ENCODE measurements at regions not wholly inside any gene's neighbourhood (a gene's known extent, or its start where the extent isn't known, plus 50 kb on each side); places are given as distances from the start of the nearest gene placed in this dataset.

GRCh38 chr2:33762636-33763035 is 163.5 kb upstream of the FAM98A start:
- Histone ChIP-seq H3K36me3 (ENCODE audit: control insufficient read depth, insufficient read depth, low read length) (no peaks in the 10 kb centered on the region), H3K4me3 (replicated peaks; ENCODE audit: low read depth, low read length) (no peak overlapping the region), H3K27me3 (replicated peaks; ENCODE audit: control insufficient read depth, insufficient read depth, low read length) (no peaks in the 10 kb centered on the region)
- DNase-seq (ENCODE audit: extremely low read depth, insufficient read length) = no peak
- TF ChIP-seq CTCF (IDR thresholded peaks at IDR 0.05; ENCODE audit: insufficient read depth, low read length, poor library complexity, severe bottlenecking) = no peak

- H3K4me3 ChIP-seq (replicated peaks; ENCODE audit: low read depth, low read length) = no peak overlapping the region
- no peak for TF ChIP-seq CTCF (IDR thresholded peaks at IDR 0.05; ENCODE audit: insufficient read depth, low read length, poor library complexity, severe bottlenecking)
- DNase-seq (ENCODE audit: extremely low read depth, insufficient read length) = no peak
- no peaks in the 10 kb centered on the region for H3K36me3 ChIP-seq (ENCODE audit: control insufficient read depth, insufficient read depth, low read length)
- no peaks in the 10 kb centered on the region for H3K27me3 ChIP-seq (replicated peaks; ENCODE audit: control insufficient read depth, insufficient read depth, low read length)
Observed at GRCh38 chr2:33746208-33746800, 147.2 kb upstream of the FAM98A start.

- DNase-seq (ENCODE audit: extremely low read depth, insufficient read length) = no peak
- no peaks in the 10 kb centered on the region for H3K36me3 ChIP-seq (ENCODE audit: control insufficient read depth, insufficient read depth, low read length)
- H3K27me3 ChIP-seq (replicated peaks; ENCODE audit: control insufficient read depth, insufficient read depth, low read length) = no peaks in the 10 kb centered on the region
- TF ChIP-seq CTCF (IDR thresholded peaks at IDR 0.05; ENCODE audit: insufficient read depth, low read length, poor library complexity, severe bottlenecking) = no peak
- no peak overlapping the region for H3K4me3 ChIP-seq (replicated peaks; ENCODE audit: low read depth, low read length)
Observed at GRCh38 chr2:33735096-33735495, 136.0 kb upstream of the FAM98A start.

GRCh38 chr2:33730804-33731203 is 131.7 kb upstream of the FAM98A start:
- H3K27me3 ChIP-seq (replicated peaks; ENCODE audit: control insufficient read depth, insufficient read depth, low read length) = no peaks in the 10 kb centered on the region
- no peak for DNase-seq (ENCODE audit: extremely low read depth, insufficient read length)
- no peak for TF ChIP-seq CTCF (IDR thresholded peaks at IDR 0.05; ENCODE audit: insufficient read depth, low read length, poor library complexity, severe bottlenecking)
- H3K36me3 ChIP-seq (ENCODE audit: control insufficient read depth, insufficient read depth, low read length) = no peaks in the 10 kb centered on the region
- H3K4me3 ChIP-seq (replicated peaks; ENCODE audit: low read depth, low read length) = no peak overlapping the region

GRCh38 chr2:33730193-33730592 is 131.1 kb upstream of the FAM98A start:
- no peak for DNase-seq (ENCODE audit: extremely low read depth, insufficient read length)
- no peaks in the 10 kb centered on the region for H3K27me3 ChIP-seq (replicated peaks; ENCODE audit: control insufficient read depth, insufficient read depth, low read length)
- no peak overlapping the region; the same call in 1 of the 2 replicates for H3K4me3 ChIP-seq (replicated peaks; ENCODE audit: low read depth, low read length)
- no peaks in the 10 kb centered on the region for H3K36me3 ChIP-seq (ENCODE audit: control insufficient read depth, insufficient read depth, low read length)
- no peak for TF ChIP-seq CTCF (IDR thresholded peaks at IDR 0.05; ENCODE audit: insufficient read depth, low read length, poor library complexity, severe bottlenecking)

GRCh38 chr2:33729353-33729752 is 130.3 kb upstream of the FAM98A start:
- no peak for TF ChIP-seq CTCF (IDR thresholded peaks at IDR 0.05; ENCODE audit: insufficient read depth, low read length, poor library complexity, severe bottlenecking)
- Histone ChIP-seq H3K36me3 (ENCODE audit: control insufficient read depth, insufficient read depth, low read length) (no peaks in the 10 kb centered on the region), H3K4me3 (replicated peaks; ENCODE audit: low read depth, low read length) (no peak overlapping the region), H3K27me3 (replicated peaks; ENCODE audit: control insufficient read depth, insufficient read depth, low read length) (no peaks in the 10 kb centered on the region)
- no peak for DNase-seq (ENCODE audit: extremely low read depth, insufficient read length)

Measured in GM06990 (cell line).